ENCODE measurements at regions not wholly inside any gene's neighbourhood (a gene's known extent, or its start where the extent isn't known, plus 50 kb on each side); places are given as distances from the start of the nearest gene placed in this dataset.
A peak's percentile ranks its signal among the peaks of the same experiment; 100 is the strongest.

GRCh38 chr2:48001498-48001897, 95.2 kb upstream of the FBXO11 start:
- H3K27ac ChIP-seq: peak overlapping the region; percentile 37
- TF ChIP-seq, protein P1, sequence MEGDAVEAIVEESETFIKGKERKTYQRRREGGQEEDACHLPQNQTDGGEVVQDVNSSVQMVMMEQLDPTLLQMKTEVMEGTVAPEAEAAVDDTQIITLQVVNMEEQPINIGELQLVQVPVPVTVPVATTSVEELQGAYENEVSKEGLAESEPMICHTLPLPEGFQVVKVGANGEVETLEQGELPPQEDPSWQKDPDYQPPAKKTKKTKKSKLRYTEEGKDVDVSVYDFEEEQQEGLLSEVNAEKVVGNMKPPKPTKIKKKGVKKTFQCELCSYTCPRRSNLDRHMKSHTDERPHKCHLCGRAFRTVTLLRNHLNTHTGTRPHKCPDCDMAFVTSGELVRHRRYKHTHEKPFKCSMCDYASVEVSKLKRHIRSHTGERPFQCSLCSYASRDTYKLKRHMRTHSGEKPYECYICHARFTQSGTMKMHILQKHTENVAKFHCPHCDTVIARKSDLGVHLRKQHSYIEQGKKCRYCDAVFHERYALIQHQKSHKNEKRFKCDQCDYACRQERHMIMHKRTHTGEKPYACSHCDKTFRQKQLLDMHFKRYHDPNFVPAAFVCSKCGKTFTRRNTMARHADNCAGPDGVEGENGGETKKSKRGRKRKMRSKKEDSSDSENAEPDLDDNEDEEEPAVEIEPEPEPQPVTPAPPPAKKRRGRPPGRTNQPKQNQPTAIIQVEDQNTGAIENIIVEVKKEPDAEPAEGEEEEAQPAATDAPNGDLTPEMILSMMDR (conservative IDR thresholded peaks at IDR 0.05): no peak

DNA sequence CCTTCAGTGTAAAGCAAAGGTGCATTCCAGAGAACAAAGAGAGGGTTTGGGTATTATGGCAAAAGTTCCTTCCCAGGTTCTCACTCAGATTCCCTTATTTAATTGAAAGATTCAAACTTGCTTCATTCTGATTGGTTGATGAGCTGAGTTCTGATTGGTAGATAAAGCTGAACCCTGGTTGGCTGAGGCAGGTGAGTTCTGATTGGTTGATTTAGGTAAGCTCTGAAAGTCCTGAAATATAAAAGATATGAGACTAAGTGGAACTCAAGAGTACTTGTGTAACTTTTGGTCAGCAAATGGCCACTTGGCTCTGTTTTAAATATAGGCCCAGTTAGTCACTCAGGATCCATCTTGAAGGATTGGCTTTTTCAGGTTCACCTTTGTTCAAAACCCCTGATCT, 99.8 kb upstream of the FBXO11 start:
- TF ChIP-seq, protein P1 (conservative IDR thresholded peaks at IDR 0.05): no peak
- no peak overlapping the region for H3K27ac ChIP-seq

DNA sequence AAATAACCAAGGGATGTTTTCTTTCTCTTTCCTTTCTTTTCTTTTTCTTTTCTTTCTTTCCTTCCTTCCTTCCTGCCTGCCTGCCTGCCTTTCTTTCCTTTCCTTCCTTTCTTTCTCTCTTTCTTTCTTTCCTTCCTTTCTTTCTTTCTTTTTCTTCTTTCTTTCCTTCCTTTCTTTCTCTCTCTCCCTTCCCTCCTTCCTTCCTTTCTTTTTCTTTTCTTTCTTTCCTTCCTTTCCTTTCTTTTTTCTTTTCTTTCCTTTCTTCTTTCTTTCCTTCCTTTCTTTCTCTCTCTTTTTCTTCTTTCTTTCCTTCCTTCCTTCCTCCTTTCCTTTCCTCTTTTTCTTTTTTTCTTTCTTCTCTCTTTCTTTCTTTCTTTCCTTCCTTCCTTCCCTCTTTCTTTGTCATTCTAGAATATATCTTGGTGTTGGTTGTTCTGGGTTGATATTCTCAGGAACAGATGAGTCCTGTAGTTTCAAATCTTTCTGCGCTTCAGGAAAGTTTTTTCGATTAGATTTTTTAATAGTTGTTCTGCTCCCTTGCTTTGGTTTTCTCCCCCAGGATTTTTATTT, 101.5 kb upstream of the FBXO11 start:
- H3K27ac ChIP-seq: no peak overlapping the region
- TF ChIP-seq, protein P1 (conservative IDR thresholded peaks at IDR 0.05): no peak

DNA sequence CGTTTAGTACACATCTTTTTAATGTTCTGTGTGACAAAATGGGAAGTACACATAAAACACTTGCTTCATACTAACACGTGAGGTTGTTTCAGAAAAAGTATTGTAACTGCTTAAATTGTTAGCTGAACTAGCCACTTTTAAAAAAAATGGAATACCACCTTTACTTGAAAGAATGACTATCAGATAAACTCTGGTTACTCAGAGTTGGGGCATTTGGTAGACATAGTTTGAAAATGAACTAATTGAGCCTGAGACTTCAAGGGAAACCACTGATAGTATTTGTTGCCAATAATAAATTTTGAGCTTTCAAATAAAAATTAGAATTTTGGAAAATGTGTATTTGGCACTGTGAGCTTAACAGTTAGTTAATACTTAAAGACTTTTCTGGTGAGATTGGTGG, 103.0 kb upstream of the FBXO11 start:
- TF ChIP-seq, protein P1 (conservative IDR thresholded peaks at IDR 0.05): no peak
- H3K27ac ChIP-seq: no peak overlapping the region

DNA sequence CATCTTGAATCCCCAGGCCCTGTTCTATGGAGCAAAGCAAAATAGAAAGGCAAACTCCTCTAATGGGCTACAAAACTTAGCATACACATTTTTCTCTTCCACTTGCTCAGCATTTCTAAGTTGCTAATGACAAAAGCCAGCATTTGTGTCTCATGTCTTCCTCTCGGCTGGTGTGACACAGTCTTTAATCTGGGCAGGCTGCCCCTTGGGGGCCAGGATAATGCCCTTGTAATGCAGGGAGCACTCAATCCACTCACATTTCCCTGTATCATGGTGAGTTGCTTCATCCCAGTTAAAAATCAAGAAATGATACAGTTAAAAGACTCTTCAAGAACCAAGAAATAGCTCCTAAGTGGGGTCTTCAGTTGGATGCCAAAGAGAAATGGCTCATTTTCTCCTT, 109.1 kb upstream of the FBXO11 start:
- H3K27ac ChIP-seq: no peak overlapping the region
- TF ChIP-seq, protein P1 (conservative IDR thresholded peaks at IDR 0.05): no peak

DNA sequence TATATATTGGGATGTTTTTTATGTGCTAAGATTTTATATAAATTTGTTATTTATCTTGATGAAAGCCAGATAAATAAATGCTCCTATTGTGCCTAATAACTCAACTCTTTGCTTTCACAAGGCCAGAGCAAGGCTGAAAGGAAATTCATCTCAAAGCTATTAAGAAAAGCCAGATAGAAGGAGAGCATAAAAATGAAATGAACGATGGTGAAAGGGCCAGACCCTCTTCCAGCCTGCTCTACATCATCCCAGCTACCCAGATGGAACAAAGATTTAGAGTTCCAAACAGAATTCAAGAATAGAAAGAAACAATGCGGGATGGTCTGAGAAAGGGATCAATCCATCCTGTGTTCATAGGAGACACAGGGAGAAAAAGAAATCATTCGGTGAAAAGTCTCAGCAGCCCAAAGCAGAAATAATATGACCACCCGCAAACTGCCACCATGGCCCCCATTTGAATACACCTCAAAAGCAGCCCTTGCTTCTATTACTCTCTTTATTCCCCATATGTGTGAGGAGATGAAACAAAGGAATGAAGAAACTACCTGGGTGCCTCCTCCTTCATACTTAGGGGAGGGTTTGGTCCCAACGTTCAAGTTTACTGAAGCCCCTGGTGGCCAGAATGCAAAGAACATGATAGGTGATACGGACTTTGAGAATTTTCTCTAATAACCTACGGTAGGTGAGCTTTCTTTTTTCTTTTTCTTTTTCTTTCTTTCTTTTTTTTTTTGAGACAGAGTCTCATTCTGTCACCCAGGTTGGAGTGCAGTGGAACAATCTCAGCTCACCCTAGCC, 110.1 kb upstream of the FBXO11 start:
- TF ChIP-seq, protein P1 (conservative IDR thresholded peaks at IDR 0.05): no peak
- no peak overlapping the region for H3K27ac ChIP-seq

- TF ChIP-seq, protein P1 (conservative IDR thresholded peaks at IDR 0.05): no peak
- H3K27ac ChIP-seq: no peak overlapping the region
Observed at GRCh38 chr2:48017136-48017535, 110.8 kb upstream of the FBXO11 start.
